Peyer's patch (tissue), 4 donors: ENCODE measurements at regions not wholly inside any gene's neighbourhood (a gene's known extent, or its start where the extent isn't known, plus 50 kb on each side); places are given as distances from the start of the nearest gene placed in this dataset.

ENCODE experiments used
- POLR2A ChIP-seq, 2 donors: fragments of 450-650 bp; IDR thresholded peaks; one replicate each; pipeline ENCODE4 v1.5.1; 2017; ENCODE audit warnings: antibody characterized with exemption in 2 of 2, mild to moderate bottlenecking in 2 of 2, moderate library complexity in 2 of 2
- TF ChIP-seq, protein P1 (sequence below), 6 experiments: fragments of 450-650 bp in 4 of 6; fragments of 200-600 bp in 2 of 6; sonication (generic) in 1 of 6; IDR thresholded peaks; one replicate each; pipeline ENCODE4 v1.5.1; 2017 to 2019; ENCODE audit warnings: antibody characterized with exemption in 6 of 6, mild to moderate bottlenecking in 3 of 6, moderate library complexity in 1 of 6

DNA sequence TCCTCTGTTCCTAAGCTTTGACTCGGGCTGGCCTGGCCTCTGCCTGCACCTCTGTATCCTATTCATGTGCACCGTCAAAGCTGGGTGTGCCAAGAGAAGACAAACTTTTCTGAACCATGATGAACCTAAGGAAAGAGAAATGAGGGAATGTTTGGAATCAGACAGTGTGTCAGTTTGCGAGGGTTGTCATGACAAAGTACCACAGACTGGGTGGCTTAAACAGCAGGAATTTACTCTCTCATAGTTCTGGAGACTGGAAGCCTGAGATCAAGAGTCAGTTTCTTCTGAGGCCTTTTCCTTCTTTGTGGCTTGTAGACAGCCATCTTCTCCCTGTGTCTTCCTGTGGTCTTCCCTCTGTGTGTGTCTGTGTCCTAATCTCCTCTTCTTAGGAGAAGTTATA, 129.0 kb downstream of the KATNIP start:
- TF ChIP-seq, protein P1, sequence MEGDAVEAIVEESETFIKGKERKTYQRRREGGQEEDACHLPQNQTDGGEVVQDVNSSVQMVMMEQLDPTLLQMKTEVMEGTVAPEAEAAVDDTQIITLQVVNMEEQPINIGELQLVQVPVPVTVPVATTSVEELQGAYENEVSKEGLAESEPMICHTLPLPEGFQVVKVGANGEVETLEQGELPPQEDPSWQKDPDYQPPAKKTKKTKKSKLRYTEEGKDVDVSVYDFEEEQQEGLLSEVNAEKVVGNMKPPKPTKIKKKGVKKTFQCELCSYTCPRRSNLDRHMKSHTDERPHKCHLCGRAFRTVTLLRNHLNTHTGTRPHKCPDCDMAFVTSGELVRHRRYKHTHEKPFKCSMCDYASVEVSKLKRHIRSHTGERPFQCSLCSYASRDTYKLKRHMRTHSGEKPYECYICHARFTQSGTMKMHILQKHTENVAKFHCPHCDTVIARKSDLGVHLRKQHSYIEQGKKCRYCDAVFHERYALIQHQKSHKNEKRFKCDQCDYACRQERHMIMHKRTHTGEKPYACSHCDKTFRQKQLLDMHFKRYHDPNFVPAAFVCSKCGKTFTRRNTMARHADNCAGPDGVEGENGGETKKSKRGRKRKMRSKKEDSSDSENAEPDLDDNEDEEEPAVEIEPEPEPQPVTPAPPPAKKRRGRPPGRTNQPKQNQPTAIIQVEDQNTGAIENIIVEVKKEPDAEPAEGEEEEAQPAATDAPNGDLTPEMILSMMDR (IDR thresholded peaks at IDR 0.05) = no peak
- no peak for TF ChIP-seq POLR2A (IDR thresholded peaks at IDR 0.05)
